Neuronal stem cell (in vitro differentiated cells): ENCODE measurements at regions not wholly inside any gene's neighbourhood (a gene's known extent, or its start where the extent isn't known, plus 50 kb on each side); places are given as distances from the start of the nearest gene placed in this dataset.

ENCODE experiments used
- DNase-seq: peaks from one replicate; pipeline ENCODE4 v3.0.0-alpha.2; 2013; ENCODE audit warnings: low spot score
- H2AFZ ChIP-seq: one replicate; pipeline ENCODE4 v1.6.1; 2013; ENCODE audit warnings: mild to moderate bottlenecking, low read length, inconsistent platforms
- H2AK5ac ChIP-seq: 2 replicates; pipeline ENCODE4 v1.6.1; 2013; ENCODE audit warnings: low read depth, mild to moderate bottlenecking, inconsistent platforms, low read length, moderate library complexity, mixed read lengths
- H2BK120ac ChIP-seq: 2 replicates; pipeline ENCODE4 v1.6.1; 2013; ENCODE audit warnings: low read depth, mild to moderate bottlenecking, inconsistent platforms, low read length, moderate library complexity, mixed read lengths
- H2BK12ac ChIP-seq: one replicate; pipeline ENCODE4 v1.6.1; 2013; ENCODE audit warnings: low read length, inconsistent platforms
- H2BK15ac ChIP-seq: 2 replicates; pipeline ENCODE4 v1.6.1; 2013; ENCODE audit warnings: mild to moderate bottlenecking, low read length, inconsistent platforms, mixed read lengths
- H2BK5ac ChIP-seq: one replicate; pipeline ENCODE4 v1.6.1; 2013; ENCODE audit warnings: inconsistent platforms, mild to moderate bottlenecking, low read length, moderate library complexity
- H3K14ac ChIP-seq: one replicate; pipeline ENCODE4 v1.6.1; 2013; ENCODE audit warnings: low read length, inconsistent platforms
- H3K18ac ChIP-seq: 2 replicates; pipeline ENCODE4 v1.6.1; 2013; ENCODE audit warnings: low read length, inconsistent platforms
- H3K23ac ChIP-seq: 2 replicates; pipeline ENCODE4 v1.6.1; 2013; ENCODE audit warnings: low read depth, mild to moderate bottlenecking, mixed read lengths, low read length, inconsistent platforms; ENCODE audit not compliant: poor library complexity
- H3K27ac ChIP-seq: replicated peaks from 3 replicates; pipeline ENCODE4 v1.5.1; 2013; ENCODE audit warnings: low read length, inconsistent platforms
- H3K27me3 ChIP-seq, 3 experiments: 2 replicates each; pipeline ENCODE4 v1.6.1; 2013; ENCODE audit warnings: low read length in 3 of 3, mild to moderate bottlenecking in 2 of 3, inconsistent platforms in 1 of 3, low read depth in 1 of 3, mixed read lengths in 1 of 3, moderate library complexity in 1 of 3; ENCODE audit not compliant: control insufficient read depth in 3 of 3, insufficient read depth in 3 of 3
- H3K36me3 ChIP-seq, 2 donors: replicated peaks in 1 of 2; 2 replicates each; pipeline ENCODE4 v1.6.1; 2013; ENCODE audit warnings: low read length in 2 of 2; ENCODE audit not compliant: control insufficient read depth in 2 of 2, insufficient read depth in 2 of 2
- H3K4ac ChIP-seq: 2 replicates; pipeline ENCODE4 v1.6.1; 2013; ENCODE audit warnings: inconsistent platforms, mild to moderate bottlenecking, low read length, moderate library complexity
- H3K4me1 ChIP-seq, 2 donors: 1 replicate in 1 of 2; 2 replicates in 1 of 2; pipeline ENCODE4 v1.6.1; 2013; ENCODE audit warnings: low read length in 2 of 2, low read depth in 1 of 2; ENCODE audit not compliant: control insufficient read depth in 2 of 2, insufficient read depth in 1 of 2
- H3K4me2 ChIP-seq: one replicate; pipeline ENCODE4 v1.6.1; 2013; ENCODE audit warnings: mild to moderate bottlenecking, low read length, inconsistent platforms; ENCODE audit not compliant: insufficient read depth, poor library complexity, severe bottlenecking
- H3K4me3 ChIP-seq, 2 donors: 2 replicates each; pipeline ENCODE4 v1.5.1; 2013; ENCODE audit warnings: low read length in 2 of 2, mild to moderate bottlenecking in 2 of 2, inconsistent platforms in 1 of 2, moderate library complexity in 1 of 2
- H3K79me1 ChIP-seq: one replicate; pipeline ENCODE4 v1.6.1; 2013; ENCODE audit warnings: low read depth, mild to moderate bottlenecking, inconsistent platforms, low read length, moderate library complexity
- H3K9ac ChIP-seq: one replicate; pipeline ENCODE4 v1.6.1; 2013; ENCODE audit warnings: mild to moderate bottlenecking, low read depth, low read length, inconsistent platforms; ENCODE audit not compliant: poor library complexity
- H3K9me3 ChIP-seq, 2 donors: replicated peaks in 1 of 2; 2 replicates each; pipeline versions ENCODE3 to v1.6.1; 2013; ENCODE audit warnings: low read length in 2 of 2, mild to moderate bottlenecking in 2 of 2, inconsistent platforms in 1 of 2, low read depth in 1 of 2, mixed read lengths in 1 of 2, moderate library complexity in 1 of 2; ENCODE audit not compliant: control insufficient read depth in 2 of 2, insufficient read depth in 1 of 2
- H4K8ac ChIP-seq: one replicate; pipeline ENCODE4 v1.6.1; 2013; ENCODE audit warnings: low read depth, mild to moderate bottlenecking, inconsistent platforms, low read length, moderate library complexity
- H4K91ac ChIP-seq: one replicate; pipeline ENCODE4 v1.6.1; 2013; ENCODE audit warnings: low read length, low read depth, mild to moderate bottlenecking, inconsistent platforms; ENCODE audit not compliant: poor library complexity
- WGBS, 2 donors: extraction: QIAGEN DNeasy Blood & Tissue Kit; methylation state at CpG; one replicate each; pipeline ENCODE4 v1.1.7; 2013; ENCODE audit warnings: missing lambda C conversion rate in 2 of 2, mixed read lengths in 1 of 2; ENCODE audit not compliant: insufficient read length in 2 of 2, insufficient replicate concordance in 1 of 2; ENCODE audit errors: extremely low coverage in 2 of 2; 5-methylcytosine and 5-hydroxymethylcytosine counted together

DNA sequence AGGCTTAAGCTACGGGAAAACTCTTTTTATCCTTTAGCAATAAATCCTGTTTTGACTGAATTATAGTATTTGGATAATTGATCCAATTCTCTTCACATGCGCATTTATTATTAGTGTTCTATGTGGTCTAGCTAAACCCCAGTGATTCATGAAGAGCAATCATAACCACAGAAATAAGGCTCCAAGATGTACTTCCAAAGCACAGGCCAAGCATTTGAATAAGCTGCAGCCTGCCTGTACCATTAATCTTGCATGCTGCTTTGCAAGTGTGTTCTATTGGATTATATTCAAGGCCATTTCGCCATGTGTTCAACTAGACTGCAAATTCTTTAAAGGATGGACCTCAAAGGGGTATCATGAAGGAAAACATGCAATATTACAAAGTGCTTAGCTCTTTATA is 385.2 kb upstream of the FAT1 start:
- Histone ChIP-seq H3K9ac (no peak overlapping the region), H2BK5ac (no peak overlapping the region), H3K4me3 (no peak overlapping the region), H2BK12ac (no peak overlapping the region), H3K4me2 (no peak overlapping the region), H4K8ac (no peak overlapping the region), H3K4me1 (no peaks in the 10 kb centered on the region), H3K36me3 (no peaks in the 10 kb centered on the region), H2BK120ac (no peak overlapping the region), H3K23ac (no peak overlapping the region), H2AFZ (no peak overlapping the region), H3K14ac (no peak overlapping the region), H3K27ac (no peak overlapping the region), H3K4ac (no peak overlapping the region), H3K9me3 (peaks cover 0 to 1% of the 10 kb centered on the region in 2 donors), H3K27me3 (no peaks in the 10 kb centered on the region), H2AK5ac (no peak overlapping the region), H3K18ac (no peak overlapping the region), H4K91ac (no peak overlapping the region), H2BK15ac (no peak overlapping the region), H3K79me1 (no peaks in the 10 kb centered on the region)
- WGBS, 2 donors = no CpG with 5 or more reads among the region's 3 CpGs
- no peak for DNase-seq

DNA sequence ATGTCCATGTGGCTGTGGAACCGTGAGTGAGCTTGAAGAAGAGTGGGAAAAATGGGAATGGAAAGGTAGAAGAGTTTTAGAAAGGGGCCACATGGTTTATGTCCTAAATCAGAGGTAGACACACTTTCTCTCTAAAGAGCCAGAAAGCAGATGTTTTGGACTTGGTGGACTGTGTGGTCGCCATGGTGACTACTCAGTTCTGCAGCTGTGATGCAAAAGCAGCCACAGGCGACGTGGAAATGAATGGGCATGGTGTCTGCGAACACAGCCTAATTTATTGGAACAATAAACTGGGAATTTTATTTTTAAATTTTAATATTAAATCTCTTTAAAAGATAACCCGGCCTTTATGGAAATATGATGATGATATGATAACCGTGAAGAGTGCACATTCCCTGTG is 386.0 kb upstream of the FAT1 start:
- H3K14ac ChIP-seq = no peak overlapping the region
- H3K27ac ChIP-seq = no peak overlapping the region
- no peaks in the 10 kb centered on the region for H3K36me3 ChIP-seq
- H2AFZ ChIP-seq = no peak overlapping the region
- no peak overlapping the region for H2BK12ac ChIP-seq
- H3K23ac ChIP-seq = no peak overlapping the region
- no peak overlapping the region for H4K91ac ChIP-seq
- no peak overlapping the region for H3K18ac ChIP-seq
- H2BK120ac ChIP-seq = no peak overlapping the region
- no peaks in the 10 kb centered on the region for H3K79me1 ChIP-seq
- H2BK15ac ChIP-seq = no peak overlapping the region
- no peak overlapping the region for H2BK5ac ChIP-seq
- H4K8ac ChIP-seq = no peak overlapping the region
- 100% methylated on average over 1 of the region's 7 CpGs; no CpG with 5 or more reads in 1 of the 2 donors for WGBS, 2 donors
- DNase-seq = no peak
- no peak overlapping the region for H3K4ac ChIP-seq
- H3K4me1 ChIP-seq = no peaks in the 10 kb centered on the region
- no peak overlapping the region for H3K4me2 ChIP-seq
- H3K4me3 ChIP-seq = no peak overlapping the region
- peaks cover 0 to 1% of the 10 kb centered on the region in 2 donors for H3K9me3 ChIP-seq
- no peaks in the 10 kb centered on the region for H3K27me3 ChIP-seq
- H3K9ac ChIP-seq = no peak overlapping the region
- no peak overlapping the region for H2AK5ac ChIP-seq

DNA sequence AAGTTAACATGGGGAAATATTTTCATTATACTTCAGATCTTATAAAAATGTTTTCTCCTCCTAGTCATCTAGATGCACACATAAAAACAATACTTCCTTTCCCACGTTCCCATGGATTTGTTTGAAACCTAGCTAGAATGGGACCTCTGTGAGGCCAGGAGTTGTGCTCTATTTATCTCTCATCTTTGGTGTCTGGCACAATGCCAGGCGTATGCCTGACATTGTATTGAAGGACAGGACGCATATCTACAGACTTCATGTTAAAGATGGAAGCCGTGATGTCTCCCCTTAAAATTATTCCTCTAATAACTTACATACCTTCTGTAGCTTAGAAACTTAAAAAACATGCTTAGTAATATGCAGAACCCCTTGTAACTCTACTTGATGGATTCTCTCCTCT is 394.5 kb upstream of the FAT1 start:
- Histone ChIP-seq H3K18ac (no peak overlapping the region), H3K4me3 (no peak overlapping the region), H3K4me2 (no peak overlapping the region), H2AFZ (no peak overlapping the region), H2AK5ac (no peak overlapping the region), H4K91ac (no peak overlapping the region), H4K8ac (no peak overlapping the region), H3K36me3 (no peaks in the 10 kb centered on the region), H2BK120ac (no peak overlapping the region), H2BK15ac (no peak overlapping the region), H2BK12ac (no peak overlapping the region), H3K4me1 (no peaks in the 10 kb centered on the region), H3K23ac (no peak overlapping the region), H3K9ac (no peak overlapping the region), H2BK5ac (no peak overlapping the region), H3K14ac (no peak overlapping the region), H3K9me3 (no peaks in the 10 kb centered on the region), H3K79me1 (no peaks in the 10 kb centered on the region), H3K27ac (no peak overlapping the region), H3K4ac (no peak overlapping the region), H3K27me3 (peaks cover 0 to 8% (median 0%) of the 10 kb centered on the region in 3 experiments)
- WGBS, 2 donors = no CpG with 5 or more reads among the region's 4 CpGs
- no peak for DNase-seq

DNA sequence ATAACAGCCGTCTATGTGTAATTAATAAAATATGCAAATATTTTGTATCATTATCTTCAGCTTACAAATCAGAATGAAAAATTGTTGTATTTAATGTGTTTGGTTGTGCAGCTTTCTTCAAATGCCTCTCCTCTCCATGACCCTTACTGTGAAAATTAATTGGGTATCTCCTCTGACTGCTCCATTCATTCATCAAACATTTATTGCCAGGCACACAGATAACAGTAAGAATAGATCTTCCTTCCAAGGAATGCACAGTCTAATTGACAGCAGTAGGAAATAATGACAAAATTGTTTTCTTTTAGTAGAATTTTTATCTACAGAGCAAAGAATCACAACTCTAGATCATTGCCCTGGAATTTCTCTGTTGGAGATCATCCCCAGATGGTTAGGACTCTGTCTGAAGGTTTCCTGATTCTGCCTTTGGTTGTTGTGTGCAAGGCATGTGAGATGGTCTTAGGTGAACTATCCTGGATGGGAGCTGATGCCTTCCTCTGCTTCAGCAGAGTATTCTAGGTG is 395.0 kb upstream of the FAT1 start:
- Histone ChIP-seq H3K4ac (no peak overlapping the region), H2BK120ac (no peak overlapping the region), H3K4me1 (no peaks in the 10 kb centered on the region), H3K18ac (no peak overlapping the region), H3K23ac (no peak overlapping the region), H3K36me3 (no peaks in the 10 kb centered on the region), H3K14ac (no peak overlapping the region), H2BK12ac (no peak overlapping the region), H4K8ac (no peak overlapping the region), H2AFZ (no peak overlapping the region), H3K79me1 (no peaks in the 10 kb centered on the region), H2AK5ac (no peak overlapping the region), H3K27me3 (peaks cover 0 to 8% (median 0%) of the 10 kb centered on the region in 3 experiments), H2BK5ac (no peak overlapping the region), H3K27ac (no peak overlapping the region), H3K9ac (no peak overlapping the region), H4K91ac (no peak overlapping the region), H3K4me2 (no peak overlapping the region), H3K4me3 (no peak overlapping the region), H3K9me3 (no peaks in the 10 kb centered on the region), H2BK15ac (no peak overlapping the region)
- no CpG with 5 or more reads among the region's 1 CpG for WGBS, 2 donors
- no peak for DNase-seq
